K562 (cell line): ENCODE measurements at regions not wholly inside any gene's neighbourhood (a gene's known extent, or its start where the extent isn't known, plus 50 kb on each side); places are given as distances from the start of the nearest gene placed in this dataset.

ENCODE experiments used
- ATAC-seq: fragments of 200-7000 bp; cut with Tn5 transposase; 3 replicates; pipeline ENCODE4 v1.9.1; 2020; ENCODE audit warnings: moderate library complexity
- BruUV-seq: library from RNA; stranded (reverse); fragments of 400-500 nt; replicated peaks from 2 replicates; lab custom pipeline; 2021; lab: Mats Ljungman, UMichigan
- CTCF ChIA-PET: fragments of 300-600 bp; formaldehyde crosslinking; extraction: SDS; loops from one replicate; lab custom pipeline; 2021; ENCODE audit warnings: low intra/inter-chr PET ratio; lab: Yijun Ruan, JAX
- POLR2A ChIA-PET: fragments of 300-600, 350-650 bp; sonication (Branson Sonifier 250); formaldehyde crosslinking; extraction: SDS; loops from one replicate; lab custom pipeline; 2021; ENCODE audit warnings: antibody characterized with exemption, inconsistent platforms; lab: Yijun Ruan, JAX
- DNase-seq, 4 experiments: peaks; one replicate each; pipeline versions ENCODE4 v3.0.0 to v3.0.0-alpha.2; 2011 to 2018; ENCODE audit warnings: low spot score in 3 of 4, mixed read lengths in 3 of 4; ENCODE audit errors: extremely low read depth in 1 of 4
- FAIRE-seq: peaks from 2 replicates; lab custom pipeline; 2011; peaks lifted over from hg19 to GRCh38; lab: Jason Lieb, UNC
- H2AFZ ChIP-seq: 2 replicates; pipeline ENCODE4 v1.6.0; 2011; ENCODE audit warnings: low read depth, low read length, control low read depth, inconsistent platforms
- H3K27ac ChIP-seq: fragments of 200-600 bp; 3 replicates; pipeline ENCODE4 v1.8.0; 2011; ENCODE audit warnings: low read depth, mild to moderate bottlenecking, control low read depth, inconsistent platforms, low read length, moderate library complexity, mixed read lengths; ENCODE audit errors: extremely low read depth
- H3K27me3 ChIP-seq, 2 experiments: fragments of 300-600 bp in 1 of 2; 2 replicates in 1 of 2; 3 replicates in 1 of 2; pipeline versions ENCODE4 v1.6.0 to v1.8.0; 2011; ENCODE audit warnings: inconsistent platforms in 2 of 2, low read length in 2 of 2, mild to moderate bottlenecking in 1 of 2, mixed read lengths in 1 of 2, moderate library complexity in 1 of 2; ENCODE audit not compliant: control insufficient read depth in 2 of 2, insufficient read depth in 2 of 2
- H3K36me3 ChIP-seq: fragments of 300-600 bp; 3 replicates; pipeline ENCODE4 v1.8.0; 2011; ENCODE audit warnings: mild to moderate bottlenecking, low read length, inconsistent platforms; ENCODE audit not compliant: control insufficient read depth, insufficient read depth
- H3K4me1 ChIP-seq, 2 experiments: fragments of 200-600 bp in 1 of 2; replicated peaks in 1 of 2; 2 replicates in 1 of 2; 3 replicates in 1 of 2; pipeline versions ENCODE4 v1.5.1 to v1.8.0; 2011; ENCODE audit warnings: inconsistent platforms in 2 of 2, low read length in 2 of 2, mild to moderate bottlenecking in 1 of 2, mixed read lengths in 1 of 2, moderate library complexity in 1 of 2; ENCODE audit not compliant: control insufficient read depth in 2 of 2, insufficient read depth in 2 of 2
- H3K4me2 ChIP-seq: 2 replicates; pipeline ENCODE4 v1.6.1; 2011; ENCODE audit warnings: low read length, control low read depth, inconsistent platforms, mixed read lengths; ENCODE audit not compliant: insufficient read depth
- H3K4me3 ChIP-seq: fragments of 200-600 bp; sonication (generic), shearing (Covaris generic); 2 replicates; pipeline ENCODE4 v1.5.1; 2016; ENCODE audit warnings: control low read depth, inconsistent platforms
- H3K79me2 ChIP-seq: fragments of 200-600 bp; 3 replicates; pipeline ENCODE4 v1.8.0; 2011; ENCODE audit warnings: low read length, inconsistent platforms; ENCODE audit not compliant: control insufficient read depth, insufficient read depth
- H3K9ac ChIP-seq, 2 experiments: 2 replicates each; pipeline versions ENCODE4 v1.6.0 to v1.6.1; 2011; ENCODE audit warnings: low read depth in 2 of 2, low read length in 2 of 2, control low read depth in 1 of 2, inconsistent platforms in 1 of 2, mild to moderate bottlenecking in 1 of 2, mixed read lengths in 1 of 2; ENCODE audit not compliant: insufficient read depth in 1 of 2
- H3K9me1 ChIP-seq: one replicate; pipeline ENCODE4 v1.6.0; 2011; ENCODE audit warnings: inconsistent platforms, mild to moderate bottlenecking, low read length, moderate library complexity; ENCODE audit not compliant: control insufficient read depth, insufficient read depth
- H3K9me3 ChIP-seq: replicated peaks from 2 replicates; pipeline ENCODE4 v1.5.1; 2011; ENCODE audit warnings: low read depth, low read length, inconsistent platforms; ENCODE audit not compliant: control insufficient read depth, insufficient read depth
- H4K20me1 ChIP-seq: replicated peaks from 2 replicates; pipeline ENCODE4 v1.6.1; 2011; ENCODE audit warnings: low read length, inconsistent platforms, mixed read lengths; ENCODE audit not compliant: control insufficient read depth, insufficient read depth
- CBFA2T2 ChIP-seq: fragments of 450-650 bp; conservative IDR thresholded peaks from 2 replicates; pipeline ENCODE4 v1.6.1; 2017; ENCODE audit warnings: mild to moderate bottlenecking
- ESRRB ChIP-seq: fragments of 250-450 bp; sonication (Bioruptor Pico); IDR thresholded peaks from 2 replicates; pipeline ENCODE4 v1.5.0; 2020; ENCODE audit warnings: mild to moderate bottlenecking, moderate library complexity, borderline replicate concordance
- MCM2 ChIP-seq: fragments of 450-650 bp; IDR thresholded peaks from 2 replicates; pipeline ENCODE4 v1.6.1; 2017; ENCODE audit warnings: low read depth, mild to moderate bottlenecking
- NCOR1 ChIP-seq: fragments of 450-650 bp; IDR thresholded peaks from 2 replicates; pipeline ENCODE4 v1.6.1; 2016; ENCODE audit warnings: mild to moderate bottlenecking, moderate library complexity
- NFRKB ChIP-seq: fragments of 450-650 bp; IDR thresholded peaks from 2 replicates; pipeline ENCODE4 v1.6.1; 2016; ENCODE audit warnings: low read depth
- NR4A1 ChIP-seq, 2 experiments: fragments of 250-450 bp in 1 of 2; fragments of 450-650 bp in 1 of 2; sonication (Bioruptor Pico) in 1 of 2; IDR thresholded peaks; 2 replicates each; pipeline versions ENCODE4 v1.4.0 to v1.6.1; 2016 to 2020; ENCODE audit warnings: mild to moderate bottlenecking in 2 of 2, missing compliant biosample characterization in 1 of 2, missing genetic modification characterization in 1 of 2, moderate library complexity in 1 of 2
- PCBP1 ChIP-seq: fragments of 200-400 bp; formaldehyde crosslinking; IDR thresholded peaks from 2 replicates; pipeline ENCODE4 v1.6.1; 2018; ENCODE audit warnings: mild to moderate bottlenecking, low read depth, low read length; ENCODE audit not compliant: poor library complexity, severe bottlenecking
- RFX1 ChIP-seq: fragments of 450-650 bp; IDR thresholded peaks from 2 replicates; pipeline ENCODE4 v1.6.1; 2016; ENCODE audit warnings: mild to moderate bottlenecking, moderate library complexity
- SMARCA4 ChIP-seq: fragments of 450-650 bp; IDR thresholded peaks from 2 replicates; pipeline ENCODE4 v1.6.1; 2016
- SPI1 ChIP-seq: IDR thresholded peaks from 2 replicates; pipeline ENCODE4 v1.6.1; 2011; ENCODE audit warnings: low read depth, low read length, control low read depth, borderline replicate concordance
- TCF7L2 ChIP-seq: fragments of 150-350 bp; IDR thresholded peaks from 2 replicates; pipeline ENCODE4 v1.6.1; 2016; ENCODE audit warnings: low read depth, mild to moderate bottlenecking, low read length, moderate library complexity
- ZFP1 ChIP-seq: fragments of 450-650 bp; formaldehyde crosslinking; IDR thresholded peaks from 2 replicates; pipeline ENCODE4 v1.4.0; 2020; ENCODE audit warnings: mild to moderate bottlenecking, mixed read lengths
- ZMIZ1 ChIP-seq, 2 experiments: fragments of 150-350 bp in 1 of 2; IDR thresholded peaks; 2 replicates each; pipeline ENCODE4 v1.6.1; 2012 to 2016; ENCODE audit warnings: low read depth in 2 of 2, low read length in 2 of 2, mild to moderate bottlenecking in 1 of 2, moderate library complexity in 1 of 2
- ZNF282 ChIP-seq: sonication (generic); formaldehyde crosslinking; IDR thresholded peaks from 2 replicates; pipeline ENCODE4 v1.8.1; 2023; ENCODE audit warnings: missing genetic modification reagents
- ZNF717 ChIP-seq: fragments of 250-450 bp; sonication (Bioruptor Pico); IDR thresholded peaks from 2 replicates; pipeline ENCODE4 v1.5.0; 2021
- WGBS: fragments of 100-300 bp; shearing (Covaris generic); methylation state at CpG from one replicate; pipeline ENCODE4 v1.1.6; 2016; ENCODE audit warnings: low coverage, mixed read lengths; ENCODE audit not compliant: insufficient coverage; ENCODE audit errors: missing lambda C conversion rate; 5-methylcytosine and 5-hydroxymethylcytosine counted together
- in situ Hi-C: fragments of 300-500 bp; cut with MboI; formaldehyde crosslinking; loops from 4 replicates; pipeline ENCODE4 v1.15.0; 2018; ENCODE audit warnings: inconsistent platforms, mixed read lengths
- intact Hi-C: fragments of 100-400 bp; cut with micrococcal nuclease; formaldehyde crosslinking; loops from 2 replicates; pipeline ENCODE4 v1.14.2; 2022

GRCh38 chr7:132653366-132653930, 77.2 kb upstream of the PLXNA4 start:
- 3% methylated on average over 4 of the region's 4 CpGs for WGBS
- intact Hi-C loops (no loop called here), in situ Hi-C loops (no loop called here)

DNA sequence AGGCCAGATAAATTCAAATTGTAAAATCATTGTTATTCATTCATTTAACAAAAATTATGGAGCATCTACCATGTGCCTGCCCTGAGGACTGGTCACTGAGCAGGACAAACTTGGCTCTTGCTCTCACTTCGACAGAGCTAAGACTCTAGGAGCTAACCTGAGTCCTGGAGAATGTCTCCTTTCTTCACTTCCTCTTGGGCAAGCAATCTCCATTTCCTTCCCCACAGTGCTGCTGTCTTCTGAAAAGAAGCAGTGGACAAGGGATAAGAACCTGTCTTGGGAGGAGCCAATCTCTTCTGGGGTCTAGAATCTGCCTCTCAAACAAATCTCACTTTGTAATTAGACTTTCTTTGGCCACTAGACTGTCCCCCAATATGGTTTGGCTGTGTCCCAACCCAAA, 76.2 kb upstream of the PLXNA4 start:
- ChIA-PET POLR2A (interaction anchor here (0.7 kb wide), 1 partner anchor 17 kb away, joined by 3 read pairs; no protein-coding TSS in a partner anchor), CTCF (no interaction called here)
- H3K27me3 ChIP-seq, result peaks cover 0 to 17% of the 10 kb centered on the region in 2 experiments; a peak in 2 of 5 replicates
- 5% methylated on average over 1 of the region's 1 CpG for WGBS
- in situ Hi-C loops, result no loop called here
- DNase-seq (no peak), FAIRE-seq (no peak), ATAC-seq (no peak)
- H3K27ac ChIP-seq, result no peak overlapping the region
- no peaks in the 10 kb centered on the region for H3K4me1 ChIP-seq
- no peak overlapping the region for H2AFZ ChIP-seq
- no peaks in the 10 kb centered on the region for H3K9me3 ChIP-seq
- H3K4me2 ChIP-seq, result no peak overlapping the region
- no peaks in the 10 kb centered on the region for H4K20me1 ChIP-seq
- H3K9me1 ChIP-seq, result no peaks in the 10 kb centered on the region
- no TSS peak for BruUV-seq
- H3K36me3 ChIP-seq, result no peaks in the 10 kb centered on the region
- no peak overlapping the region for H3K9ac ChIP-seq
- no peaks in the 10 kb centered on the region for H3K79me2 ChIP-seq
- intact Hi-C loops, result no loop called here
- no peak overlapping the region for H3K4me3 ChIP-seq
- no peak for TF ChIP-seq ZNF717 (CRISPR knock-in tag)
- TF ChIP-seq CBFA2T2, result no peak
- TF ChIP-seq NCOR1, result no peak
- no peak for TF ChIP-seq ZNF282 (CRISPR knock-in tag)
- TF ChIP-seq RFX1, result no peak
- no peak for TF ChIP-seq NR4A1 (CRISPR knock-in tag; IDR thresholded peaks at IDR 0.05)
- no peak for TF ChIP-seq NR4A1 (tag; IDR thresholded peaks at IDR 0.05)
- no peak for TF ChIP-seq ZFP1
- no peak for TF ChIP-seq TCF7L2
- TF ChIP-seq MCM2, result no peak
- no peak for TF ChIP-seq NFRKB
- no peak for TF ChIP-seq ZMIZ1 (IDR thresholded peaks at IDR 0.05; ENCODE audit: low read depth in 2 of 2, low read length in 2 of 2)
- TF ChIP-seq ESRRB (CRISPR knock-in tag), result no peak
- no peak for TF ChIP-seq PCBP1

More at GRCh38 chr7:132653366-132653930, 77.2 kb upstream of the PLXNA4 start:
- H3K27ac ChIP-seq, result no peak overlapping the region
- H3K36me3 ChIP-seq, result no peaks in the 10 kb centered on the region
- no peak overlapping the region for H2AFZ ChIP-seq
- H3K27me3 ChIP-seq, result peaks cover 0 to 17% of the 10 kb centered on the region in 2 experiments; a peak in 2 of 5 replicates
- H3K4me3 ChIP-seq, result no peak overlapping the region
- no peak overlapping the region for H3K4me2 ChIP-seq
- H4K20me1 ChIP-seq, result no peaks in the 10 kb centered on the region
- FAIRE-seq, result no peak
- POLR2A ChIA-PET, result interaction anchor here (0.7 kb wide), 1 partner anchor 18 kb away, joined by 3 read pairs; no protein-coding TSS in a partner anchor
- no peak for TF ChIP-seq SMARCA4
- TF ChIP-seq SPI1, result peak; percentile 73; the same call in 1 of the 2 replicates
- TF ChIP-seq, all 486 proteins: peak for 1
- BruUV-seq, result no TSS peak
- no peak overlapping the region for H3K9ac ChIP-seq
- H3K79me2 ChIP-seq, result no peaks in the 10 kb centered on the region
- no peaks in the 10 kb centered on the region for H3K4me1 ChIP-seq
- CTCF ChIA-PET, result no interaction called here
- ATAC-seq (no peak), DNase-seq (no peak)
- no peaks in the 10 kb centered on the region for H3K9me3 ChIP-seq
- no peaks in the 10 kb centered on the region for H3K9me1 ChIP-seq
